SK-N-DZ (cell line): ENCODE measurements at regions not wholly inside any gene's neighbourhood (a gene's known extent, or its start where the extent isn't known, plus 50 kb on each side); places are given as distances from the start of the nearest gene placed in this dataset.

Source experiments
- DNase-seq: peaks from one replicate; pipeline ENCODE4 v3.0.0-alpha.2; 2015; ENCODE audit warnings: low spot score

- DNase-seq: no peak
Observed at GRCh38 chr16:85422196-85422631, 190.9 kb upstream of the GSE1 start.

- DNase-seq: no peak
Observed at GRCh38 chr16:85422632-85423550, 190.2 kb upstream of the GSE1 start.

- DNase-seq: no peak
Observed at GRCh38 chr16:85423631-85424030, 189.5 kb upstream of the GSE1 start.

GRCh38 chr16:85424260-85425073 lies 188.7 kb upstream of the GSE1 start:
- DNase-seq: no peak

GRCh38 chr16:85425074-85425662 lies 188.0 kb upstream of the GSE1 start:
- no peak for DNase-seq

GRCh38 chr16:85426806-85427205 lies 186.3 kb upstream of the GSE1 start:
- no peak for DNase-seq

GRCh38 chr16:85428168-85428898 lies 184.8 kb upstream of the GSE1 start:
- no peak for DNase-seq

- peak; percentile 80 for DNase-seq
Observed at GRCh38 chr16:85428899-85429775, 184.0 kb upstream of the GSE1 start.

GRCh38 chr16:85429776-85430522 lies 183.2 kb upstream of the GSE1 start:
- no peak for DNase-seq

- no peak for DNase-seq
Observed at GRCh38 chr16:85430523-85431421, 182.3 kb upstream of the GSE1 start.

GRCh38 chr16:85431431-85432124 lies 181.5 kb upstream of the GSE1 start:
- DNase-seq: no peak

GRCh38 chr16:85432606-85433005 lies 180.5 kb upstream of the GSE1 start:
- no peak for DNase-seq

- no peak for DNase-seq
Observed at GRCh38 chr16:85433477-85433876, 179.6 kb upstream of the GSE1 start.

- no peak for DNase-seq
Observed at GRCh38 chr16:85435286-85435685, 177.8 kb upstream of the GSE1 start.

- DNase-seq: no peak
Observed at GRCh38 chr16:85435700-85436099, 177.4 kb upstream of the GSE1 start.

GRCh38 chr16:85436207-85436606 lies 176.9 kb upstream of the GSE1 start:
- DNase-seq: no peak

GRCh38 chr16:85436636-85437165 lies 176.4 kb upstream of the GSE1 start:
- no peak for DNase-seq
